Type B pancreatic cell (in vitro differentiated cells): ENCODE measurements at regions not wholly inside any gene's neighbourhood (a gene's known extent, or its start where the extent isn't known, plus 50 kb on each side); places are given as distances from the start of the nearest gene placed in this dataset.

Source experiments
- DNase-seq: peaks from one replicate; pipeline ENCODE4 v3.0.0; 2021; ENCODE audit warnings: mixed read lengths; ENCODE audit not compliant: unreplicated experiment; ENCODE audit errors: extremely low spot score
- H3K27ac Mint-ChIP-seq: 2 replicates; pipeline ENCODE4 v1.8.0; 2021; ENCODE audit warnings: mild to moderate bottlenecking, mixed read lengths
- H3K27me3 Mint-ChIP-seq: 2 replicates; pipeline ENCODE4 v1.8.0; 2021; ENCODE audit warnings: mixed read lengths
- H3K36me3 Mint-ChIP-seq: 2 replicates; pipeline ENCODE4 v1.8.0; 2021; ENCODE audit warnings: mixed read lengths
- H3K4me1 Mint-ChIP-seq: one replicate; pipeline ENCODE4 v1.8.0; 2021; ENCODE audit warnings: mixed read lengths; ENCODE audit not compliant: unreplicated experiment
- H3K4me3 Mint-ChIP-seq: 2 replicates; pipeline ENCODE4 v1.8.0; 2021; ENCODE audit warnings: mild to moderate bottlenecking, mixed read lengths
- H3K9me3 Mint-ChIP-seq: 2 replicates; pipeline ENCODE4 v1.8.0; 2021; ENCODE audit warnings: mixed read lengths
- CTCF ChIP-seq: fragments of 200-600 bp; sonication (generic); conservative IDR thresholded peaks from 2 replicates; pipeline ENCODE4 v1.5.0; 2021; ENCODE audit warnings: antibody characterized with exemption, mild to moderate bottlenecking

GRCh38 chr15:62561571-62561970, 396.5 kb upstream of the C2CD4B start:
- peak overlapping the region; percentile 74 for H3K4me3 Mint-ChIP-seq
- peaks cover 7% of the 10 kb centered on the region for H3K36me3 Mint-ChIP-seq

GRCh38 chr15:62564886-62565633, 400.0 kb upstream of the C2CD4B start:
- H3K27me3 Mint-ChIP-seq, result peaks cover 3% of the 10 kb centered on the region

More at GRCh38 chr15:62561571-62561970, 396.5 kb upstream of the C2CD4B start:
- Mint-ChIP-seq H3K27me3 (peaks cover 3% of the 10 kb centered on the region), H3K27ac (peak overlapping the region; percentile 91), H3K4me1 (peaks cover 42% of the 10 kb centered on the region), H3K9me3 (no peaks in the 10 kb centered on the region)
- TF ChIP-seq CTCF, result no peak
- DNase-seq, result no peak

GRCh38 chr15:62565634-62566026, 400.5 kb upstream of the C2CD4B start:
- no peak overlapping the region for H3K4me3 Mint-ChIP-seq
- peaks cover 7% of the 10 kb centered on the region for H3K36me3 Mint-ChIP-seq
- peaks cover 9% of the 10 kb centered on the region for H3K9me3 Mint-ChIP-seq
- H3K27ac Mint-ChIP-seq, result no peak overlapping the region
- DNase-seq, result no peak
- TF ChIP-seq CTCF, result no peak
- H3K27me3 Mint-ChIP-seq, result peaks cover 3% of the 10 kb centered on the region
- H3K4me1 Mint-ChIP-seq, result peaks cover 51% of the 10 kb centered on the region

More at GRCh38 chr15:62564886-62565633, 400.0 kb upstream of the C2CD4B start:
- no peak for DNase-seq
- Mint-ChIP-seq H3K27ac (peak overlapping the region; percentile 29), H3K4me1 (peaks cover 47% of the 10 kb centered on the region), H3K9me3 (peaks cover 7% of the 10 kb centered on the region), H3K36me3 (peaks cover 7% of the 10 kb centered on the region), H3K4me3 (peak overlapping the region; percentile 39)
- TF ChIP-seq CTCF, result no peak

- Mint-ChIP-seq H3K27ac (no peak overlapping the region), H3K9me3 (peaks cover 9% of the 10 kb centered on the region), H3K36me3 (peaks cover 7% of the 10 kb centered on the region), H3K27me3 (peaks cover 3% of the 10 kb centered on the region), H3K4me1 (peaks cover 44% of the 10 kb centered on the region), H3K4me3 (no peak overlapping the region)
- no peak for TF ChIP-seq CTCF
- DNase-seq, result no peak
Measured at GRCh38 chr15:62566248-62566647, 401.2 kb upstream of the C2CD4B start.

GRCh38 chr15:62567501-62567900, 402.4 kb upstream of the C2CD4B start:
- H3K4me1 Mint-ChIP-seq, result peaks cover 38% of the 10 kb centered on the region
- no peak for TF ChIP-seq CTCF
- H3K27me3 Mint-ChIP-seq, result peaks cover 3% of the 10 kb centered on the region
- no peak for DNase-seq
- peaks cover 9% of the 10 kb centered on the region for H3K9me3 Mint-ChIP-seq
- no peak overlapping the region for H3K27ac Mint-ChIP-seq
- peaks cover 7% of the 10 kb centered on the region for H3K36me3 Mint-ChIP-seq
- H3K4me3 Mint-ChIP-seq, result no peak overlapping the region
